CD4-positive, CD25-positive, alpha-beta regulatory T cell (primary cell): ENCODE measurements at regions not wholly inside any gene's neighbourhood (a gene's known extent, or its start where the extent isn't known, plus 50 kb on each side); places are given as distances from the start of the nearest gene placed in this dataset.

Experiments used
- ATAC-seq, 2 donors: fragments of 150-1000 bp; cut with Tn5 transposase; one replicate each; pipeline ENCODE4 v1.10.0; 2021; ENCODE audit warnings: low read depth in 2 of 2, moderate number of reproducible peaks in 2 of 2, moderate library complexity in 1 of 2
- DNase-seq, 3 donors: peaks; one replicate each; pipeline versions ENCODE4 v3.0.0 to v3.0.0-alpha.2; 2012 to 2022; ENCODE audit warnings: mixed read lengths in 1 of 3
- H3K27ac ChIP-seq: one replicate; pipeline ENCODE4 v1.7.0; 2013; ENCODE audit warnings: mild to moderate bottlenecking, low read length; ENCODE audit not compliant: insufficient read depth, poor library complexity, severe bottlenecking
- H3K27me3 ChIP-seq: one replicate; pipeline ENCODE4 v1.7.0; 2013; ENCODE audit warnings: low read length; ENCODE audit not compliant: control insufficient read depth, insufficient read depth
- H3K36me3 ChIP-seq: one replicate; pipeline ENCODE4 v1.7.0; 2013; ENCODE audit warnings: mild to moderate bottlenecking, low read length, moderate library complexity; ENCODE audit not compliant: control insufficient read depth, insufficient read depth
- H3K4me1 ChIP-seq: 2 replicates; pipeline ENCODE4 v1.7.0; 2013; ENCODE audit warnings: mild to moderate bottlenecking, low read length; ENCODE audit not compliant: insufficient read depth, control insufficient read depth, poor library complexity, severe bottlenecking
- H3K4me3 ChIP-seq: one replicate; pipeline ENCODE4 v1.7.0; 2013; ENCODE audit warnings: low read depth, mild to moderate bottlenecking, low read length, moderate library complexity
- H3K9me3 ChIP-seq, 2 experiments: 1 replicate in 1 of 2; 2 replicates in 1 of 2; pipeline ENCODE4 v1.7.0; 2013; ENCODE audit warnings: low read length in 2 of 2, mild to moderate bottlenecking in 1 of 2, moderate library complexity in 1 of 2; ENCODE audit not compliant: control insufficient read depth in 2 of 2
- H3K27ac Mint-ChIP-seq, 3 donors: one replicate each; pipeline ENCODE4 v1.8.0; 2020 to 2022; ENCODE audit warnings: mild to moderate bottlenecking in 3 of 3, mixed read lengths in 3 of 3, moderate library complexity in 2 of 3
- H3K27me3 Mint-ChIP-seq: one replicate; pipeline ENCODE4 v1.8.0; 2022; ENCODE audit warnings: mild to moderate bottlenecking, mixed read lengths
- H3K36me3 Mint-ChIP-seq: one replicate; pipeline ENCODE4 v1.8.0; 2020; ENCODE audit warnings: mixed read lengths
- H3K4me1 Mint-ChIP-seq, 4 donors: one replicate each; pipeline ENCODE4 v1.8.0; 2020 to 2022; ENCODE audit warnings: mixed read lengths in 4 of 4, mild to moderate bottlenecking in 1 of 4
- H3K4me3 Mint-ChIP-seq, 4 donors: one replicate each; pipeline ENCODE4 v1.8.0; 2020 to 2022; ENCODE audit warnings: mild to moderate bottlenecking in 4 of 4, mixed read lengths in 4 of 4, moderate library complexity in 3 of 4
- H3K9me3 Mint-ChIP-seq, 7 donors: one replicate each; pipeline ENCODE4 v1.8.0; 2020 to 2022; ENCODE audit warnings: mixed read lengths in 7 of 7, mild to moderate bottlenecking in 3 of 7, moderate library complexity in 2 of 7

GRCh38 chr4:100827756-100828155, 309.9 kb upstream of the EMCN start:
- no peak overlapping the region for H3K4me3 Mint-ChIP-seq
- no peak overlapping the region for H3K4me3 ChIP-seq
- no peaks in the 10 kb centered on the region for H3K36me3 ChIP-seq
- ATAC-seq (no peak), DNase-seq (no peak)
- H3K36me3 Mint-ChIP-seq = no peaks in the 10 kb centered on the region
- H3K4me1 ChIP-seq = no peaks in the 10 kb centered on the region
- H3K27me3 Mint-ChIP-seq = no peaks in the 10 kb centered on the region
- H3K27me3 ChIP-seq = no peaks in the 10 kb centered on the region
- H3K9me3 ChIP-seq = peaks cover 0 to 4% of the 10 kb centered on the region in 2 experiments
- H3K27ac Mint-ChIP-seq = no peak overlapping the region
- H3K4me1 Mint-ChIP-seq = peaks cover 0 to 7% (median 0%) of the 10 kb centered on the region in 4 donors
- H3K9me3 Mint-ChIP-seq = peaks cover 0 to 14% (median 4%) of the 10 kb centered on the region in 7 donors
- H3K27ac ChIP-seq = no peak overlapping the region

GRCh38 chr4:100826808-100827548, 309.2 kb upstream of the EMCN start:
- no peaks in the 10 kb centered on the region for H3K4me1 ChIP-seq
- no peak for DNase-seq
- peaks cover 0 to 10% (median 0%) of the 10 kb centered on the region in 4 donors for H3K4me1 Mint-ChIP-seq
- no peak for ATAC-seq
- H3K4me3 Mint-ChIP-seq = no peak overlapping the region
- H3K9me3 ChIP-seq = peaks cover 0 to 4% of the 10 kb centered on the region in 2 experiments
- H3K9me3 Mint-ChIP-seq = peaks cover 0 to 14% (median 2%) of the 10 kb centered on the region in 7 donors
- H3K36me3 Mint-ChIP-seq = no peaks in the 10 kb centered on the region
- H3K27me3 Mint-ChIP-seq = no peaks in the 10 kb centered on the region
- H3K4me3 ChIP-seq = no peak overlapping the region
- H3K27me3 ChIP-seq = no peaks in the 10 kb centered on the region
- H3K27ac ChIP-seq = no peak overlapping the region
- H3K36me3 ChIP-seq = no peaks in the 10 kb centered on the region
- H3K27ac Mint-ChIP-seq = no peak overlapping the region

GRCh38 chr4:100826067-100826466, 308.2 kb upstream of the EMCN start:
- ATAC-seq (no peak), DNase-seq (no peak)
- peaks cover 0 to 10% (median 0%) of the 10 kb centered on the region in 4 donors for H3K4me1 Mint-ChIP-seq
- H3K27ac Mint-ChIP-seq = no peak overlapping the region
- peaks cover 0 to 4% of the 10 kb centered on the region in 2 experiments for H3K9me3 ChIP-seq
- no peak overlapping the region for H3K4me3 ChIP-seq
- H3K27ac ChIP-seq = no peak overlapping the region
- peaks cover 0 to 14% (median 3%) of the 10 kb centered on the region in 7 donors for H3K9me3 Mint-ChIP-seq
- H3K4me3 Mint-ChIP-seq = no peak overlapping the region
- H3K4me1 ChIP-seq = no peaks in the 10 kb centered on the region
- H3K27me3 Mint-ChIP-seq = no peaks in the 10 kb centered on the region
- no peaks in the 10 kb centered on the region for H3K36me3 Mint-ChIP-seq
- H3K36me3 ChIP-seq = no peaks in the 10 kb centered on the region
- no peaks in the 10 kb centered on the region for H3K27me3 ChIP-seq

- no peak overlapping the region for H3K27ac ChIP-seq
- no peaks in the 10 kb centered on the region for H3K27me3 Mint-ChIP-seq
- ATAC-seq (no peak), DNase-seq (no peak)
- H3K9me3 Mint-ChIP-seq = peaks cover 0 to 6% (median 2%) of the 10 kb centered on the region in 7 donors
- H3K27me3 ChIP-seq = no peaks in the 10 kb centered on the region
- H3K27ac Mint-ChIP-seq = no peak overlapping the region
- no peak overlapping the region for H3K4me3 Mint-ChIP-seq
- H3K9me3 ChIP-seq = peaks cover 0 to under 1% of the 10 kb centered on the region in 2 experiments
- peaks cover 0 to 10% (median 0%) of the 10 kb centered on the region in 4 donors for H3K4me1 Mint-ChIP-seq
- no peaks in the 10 kb centered on the region for H3K36me3 Mint-ChIP-seq
- H3K4me1 ChIP-seq = no peaks in the 10 kb centered on the region
- no peaks in the 10 kb centered on the region for H3K36me3 ChIP-seq
- no peak overlapping the region for H3K4me3 ChIP-seq
Measured at GRCh38 chr4:100823993-100824323, 306.1 kb upstream of the EMCN start.

- Mint-ChIP-seq H3K4me1 (peaks cover 0 to 10% (median 0%) of the 10 kb centered on the region in 4 donors), H3K27ac (no peak overlapping the region), H3K4me3 (no peak overlapping the region), H3K27me3 (no peaks in the 10 kb centered on the region), H3K9me3 (peaks cover 0 to 2% (median 1%) of the 10 kb centered on the region in 7 donors), H3K36me3 (no peaks in the 10 kb centered on the region)
- Histone ChIP-seq H3K4me3 (no peak overlapping the region), H3K9me3 (no peaks in the 10 kb centered on the region), H3K27ac (no peak overlapping the region), H3K27me3 (no peaks in the 10 kb centered on the region), H3K36me3 (no peaks in the 10 kb centered on the region), H3K4me1 (no peaks in the 10 kb centered on the region)
- peak in 1 of 2 donors; percentile 31 for ATAC-seq
- DNase-seq = peak in 1 of 3 donors; percentile 39
Measured at GRCh38 chr4:100823066-100823992, 305.5 kb upstream of the EMCN start.

- peaks cover 0 to 3% (median 0%) of the 10 kb centered on the region in 7 donors for H3K9me3 Mint-ChIP-seq
- Histone ChIP-seq H3K9me3 (no peaks in the 10 kb centered on the region), H3K36me3 (no peaks in the 10 kb centered on the region), H3K4me3 (no peak overlapping the region), H3K4me1 (no peaks in the 10 kb centered on the region), H3K27me3 (no peaks in the 10 kb centered on the region), H3K27ac (no peak overlapping the region)
- DNase-seq = no peak
- H3K4me1 Mint-ChIP-seq = peaks cover 0 to 10% (median 0%) of the 10 kb centered on the region in 4 donors
- no peaks in the 10 kb centered on the region for H3K36me3 Mint-ChIP-seq
- no peak overlapping the region for H3K27ac Mint-ChIP-seq
- ATAC-seq = no peak
- no peaks in the 10 kb centered on the region for H3K27me3 Mint-ChIP-seq
- H3K4me3 Mint-ChIP-seq = no peak overlapping the region
Measured at GRCh38 chr4:100820249-100820648, 302.4 kb upstream of the EMCN start.

- Mint-ChIP-seq H3K4me3 (no peak overlapping the region), H3K27me3 (no peaks in the 10 kb centered on the region), H3K36me3 (no peaks in the 10 kb centered on the region), H3K4me1 (peaks cover 0 to 8% (median 0%) of the 10 kb centered on the region in 4 donors), H3K9me3 (peaks cover 0 to 3% (median 0%) of the 10 kb centered on the region in 7 donors), H3K27ac (no peak overlapping the region)
- Histone ChIP-seq H3K27me3 (no peaks in the 10 kb centered on the region), H3K4me3 (no peak overlapping the region), H3K4me1 (no peaks in the 10 kb centered on the region), H3K9me3 (no peaks in the 10 kb centered on the region), H3K27ac (no peak overlapping the region), H3K36me3 (no peaks in the 10 kb centered on the region)
- ATAC-seq (no peak), DNase-seq (no peak)
Measured at GRCh38 chr4:100819505-100819904, 301.7 kb upstream of the EMCN start.
